CD14-positive monocyte (primary cell): ENCODE measurements at regions not wholly inside any gene's neighbourhood (a gene's known extent, or its start where the extent isn't known, plus 50 kb on each side); places are given as distances from the start of the nearest gene placed in this dataset.

Experiments used
- DNase-seq, 3 donors: peaks; one replicate each; pipeline ENCODE4 v3.0.0-alpha.2; 2011 to 2022
- H2AFZ ChIP-seq: 2 replicates; pipeline ENCODE4 v1.6.0; 2012; ENCODE audit warnings: mild to moderate bottlenecking, low read depth, low read length, inconsistent platforms; ENCODE audit not compliant: insufficient read depth, poor library complexity, severe bottlenecking
- H3K27ac ChIP-seq, 2 donors: 1 replicate in 1 of 2; 2 replicates in 1 of 2; pipeline ENCODE4 v1.5.1; 2012 to 2013; ENCODE audit warnings: low read length in 2 of 2, control low read depth in 1 of 2, inconsistent platforms in 1 of 2, low read depth in 1 of 2, mild to moderate bottlenecking in 1 of 2
- H3K27me3 ChIP-seq, 2 donors: one replicate each; pipeline versions ENCODE4 v1.6.0 to v1.6.1; 2011 to 2013; ENCODE audit warnings: low read length in 2 of 2; ENCODE audit not compliant: control insufficient read depth in 2 of 2, insufficient read depth in 2 of 2
- H3K36me3 ChIP-seq, 2 donors: replicated peaks in 1 of 2; 1 replicate in 1 of 2; 2 replicates in 1 of 2; pipeline versions ENCODE4 v1.5.1 to v1.6.1; 2012 to 2013; ENCODE audit warnings: low read length in 2 of 2, control low read depth in 1 of 2, inconsistent platforms in 1 of 2, mild to moderate bottlenecking in 1 of 2; ENCODE audit not compliant: insufficient read depth in 2 of 2, control insufficient read depth in 1 of 2
- H3K4me1 ChIP-seq, 2 donors: 1 replicate in 1 of 2; 2 replicates in 1 of 2; pipeline versions ENCODE4 v1.5.1 to v1.6.1; 2012 to 2013; ENCODE audit warnings: low read length in 2 of 2, control low read depth in 1 of 2, inconsistent platforms in 1 of 2, mild to moderate bottlenecking in 1 of 2, moderate library complexity in 1 of 2; ENCODE audit not compliant: insufficient read depth in 2 of 2, control insufficient read depth in 1 of 2
- H3K4me2 ChIP-seq: replicated peaks from 2 replicates; pipeline ENCODE3; 2012; ENCODE audit warnings: low read length, moderate library complexity, mild to moderate bottlenecking; ENCODE audit not compliant: poor library complexity, severe bottlenecking; ENCODE audit errors: extremely low read depth
- H3K4me3 ChIP-seq, 3 experiments: fragments of 200-600 bp in 1 of 3; sonication (generic) in 1 of 3; replicated peaks in 1 of 3; 1 replicate in 2 of 3; 2 replicates in 1 of 3; pipeline ENCODE4 v1.5.1; 2011 to 2013; ENCODE audit warnings: low read length in 3 of 3, mild to moderate bottlenecking in 3 of 3, control low read depth in 2 of 3, low read depth in 2 of 3, inconsistent platforms in 1 of 3, moderate library complexity in 1 of 3
- H3K79me2 ChIP-seq: 2 replicates; pipeline ENCODE4 v1.6.0; 2012; ENCODE audit warnings: mild to moderate bottlenecking, control low read depth, inconsistent platforms, low read length, moderate library complexity; ENCODE audit not compliant: insufficient read depth
- H3K9ac ChIP-seq: 2 replicates; pipeline ENCODE4 v1.6.0; 2017; ENCODE audit warnings: low read length, mild to moderate bottlenecking; ENCODE audit not compliant: insufficient read depth, poor library complexity, severe bottlenecking
- H3K9me3 ChIP-seq, 2 donors: replicated peaks in 1 of 2; 1 replicate in 1 of 2; 2 replicates in 1 of 2; pipeline versions ENCODE4 v1.5.1 to v1.6.1; 2012 to 2013; ENCODE audit warnings: low read length in 2 of 2, control low read depth in 1 of 2; ENCODE audit not compliant: control insufficient read depth in 1 of 2, insufficient read depth in 1 of 2
- H4K20me1 ChIP-seq: 2 replicates; pipeline ENCODE4 v1.6.0; 2012; ENCODE audit warnings: mild to moderate bottlenecking, low read length, control low read depth, moderate library complexity; ENCODE audit not compliant: insufficient read depth
- H3K27ac Mint-ChIP-seq, 7 donors: one replicate each; pipeline ENCODE4 v1.8.0; 2020; ENCODE audit warnings: mild to moderate bottlenecking in 7 of 7, mixed read lengths in 7 of 7, moderate library complexity in 6 of 7, inconsistent platforms in 2 of 7
- H3K27me3 Mint-ChIP-seq, 3 donors: one replicate each; pipeline ENCODE4 v1.8.0; 2021 to 2022; ENCODE audit warnings: low read depth in 3 of 3, mild to moderate bottlenecking in 3 of 3, mixed read lengths in 3 of 3, moderate library complexity in 3 of 3, inconsistent platforms in 1 of 3
- H3K36me3 Mint-ChIP-seq, 2 donors: one replicate each; pipeline ENCODE4 v1.8.0; 2020; ENCODE audit warnings: mixed read lengths in 2 of 2, inconsistent platforms in 1 of 2, mild to moderate bottlenecking in 1 of 2
- H3K4me1 Mint-ChIP-seq: one replicate; pipeline ENCODE4 v1.8.0; 2020; ENCODE audit warnings: mild to moderate bottlenecking, mixed read lengths
- H3K4me3 Mint-ChIP-seq, 2 donors: one replicate each; pipeline ENCODE4 v1.8.0; 2020; ENCODE audit warnings: mild to moderate bottlenecking in 2 of 2, mixed read lengths in 2 of 2, moderate library complexity in 1 of 2
- H3K9me3 Mint-ChIP-seq, 7 donors: one replicate each; pipeline ENCODE4 v1.8.0; 2020 to 2022; ENCODE audit warnings: mixed read lengths in 7 of 7, mild to moderate bottlenecking in 6 of 7, moderate library complexity in 6 of 7, inconsistent platforms in 2 of 7
- CTCF ChIP-seq: fragments of 200-600 bp; IDR thresholded peaks from one replicate; pipeline ENCODE4 v1.8.0; 2022; ENCODE audit warnings: antibody characterized with exemption, mild to moderate bottlenecking
- WGBS: methylation state at CpG from one replicate; pipeline ENCODE4 v1.1.5; 2013; ENCODE audit warnings: missing lambda C conversion rate; ENCODE audit not compliant: insufficient coverage; 5-methylcytosine and 5-hydroxymethylcytosine counted together
- intact Hi-C, 2 donors: fragments of 100-400 bp; cut with micrococcal nuclease; formaldehyde crosslinking; loops; one replicate each; pipeline versions ENCODE4 v1.15.0 to v1.15.1; 2023

DNA sequence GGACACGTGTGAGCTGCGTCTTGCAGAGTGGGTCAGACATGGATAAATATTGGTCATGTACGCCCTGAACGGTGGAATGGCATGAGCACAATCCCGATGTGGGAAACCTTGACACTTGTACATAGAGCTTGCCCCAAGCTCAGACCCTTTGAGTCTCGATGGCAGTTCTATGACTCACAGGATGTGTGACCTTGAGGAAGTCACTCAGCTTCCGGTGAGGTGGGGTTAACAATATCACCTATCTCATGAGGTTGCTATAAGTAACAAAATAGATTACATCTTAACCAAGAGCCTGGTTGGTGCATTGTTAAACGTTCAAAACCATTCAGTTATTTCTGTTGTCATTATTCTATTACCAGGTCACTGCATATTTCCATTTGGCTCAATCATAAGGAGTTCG is 109.1 kb upstream of the TBL1X start:
- no peaks in the 10 kb centered on the region for H4K20me1 ChIP-seq
- Mint-ChIP-seq H3K9me3 (peaks cover 0 to 13% (median 6%) of the 10 kb centered on the region in 7 donors), H3K36me3 (peaks cover 0 to 6% of the 10 kb centered on the region in 2 donors), H3K4me3 (no peak overlapping the region), H3K4me1 (peaks cover 51% of the 10 kb centered on the region), H3K27ac (peak overlapping the region in 4 of 7 donors; percentile 2 to 54 (median 46)), H3K27me3 (peaks cover 0 to 15% (median 0%) of the 10 kb centered on the region in 3 donors)
- no peak overlapping the region for H3K27ac ChIP-seq
- H3K4me3 ChIP-seq = no peak overlapping the region
- peaks cover 46 to 55% of the 10 kb centered on the region in 2 donors for H3K4me1 ChIP-seq
- no peaks in the 10 kb centered on the region for H3K9me3 ChIP-seq
- H3K79me2 ChIP-seq = no peaks in the 10 kb centered on the region
- H3K36me3 ChIP-seq = no peaks in the 10 kb centered on the region
- H3K9ac ChIP-seq = no peak overlapping the region
- intact Hi-C loops = loop anchor here in 1 of 2 donors (10.0 kb wide), 1 partner anchor 81 kb away; no protein-coding TSS in a partner anchor
- H2AFZ ChIP-seq = no peak overlapping the region
- no peak overlapping the region for H3K4me2 ChIP-seq
- H3K27me3 ChIP-seq = no peaks in the 10 kb centered on the region
- WGBS = 100% methylated on average over 1 of the region's 9 CpGs
- DNase-seq = peak; percentile 26 to 42 (median 32)
- TF ChIP-seq CTCF = no peak

GRCh38 chrX:9356846-9357245 is 108.0 kb upstream of the TBL1X start:
- no peak overlapping the region for H2AFZ ChIP-seq
- DNase-seq = no peak
- peaks cover 0 to 18% (median 0%) of the 10 kb centered on the region in 3 donors for H3K27me3 Mint-ChIP-seq
- TF ChIP-seq CTCF = no peak
- H3K27ac Mint-ChIP-seq = peak overlapping the region in 1 of 7 donors; percentile 18
- H4K20me1 ChIP-seq = no peaks in the 10 kb centered on the region
- H3K36me3 Mint-ChIP-seq = peaks cover 0 to 6% of the 10 kb centered on the region in 2 donors
- H3K4me1 Mint-ChIP-seq = peaks cover 43% of the 10 kb centered on the region
- H3K27ac ChIP-seq = no peak overlapping the region
- no CpG with 5 or more reads among the region's 5 CpGs for WGBS
- no peak overlapping the region for H3K4me3 Mint-ChIP-seq
- H3K4me2 ChIP-seq = no peak overlapping the region
- peaks cover 0 to 13% (median 5%) of the 10 kb centered on the region in 7 donors for H3K9me3 Mint-ChIP-seq
- H3K36me3 ChIP-seq = no peaks in the 10 kb centered on the region
- no peaks in the 10 kb centered on the region for H3K27me3 ChIP-seq
- no peaks in the 10 kb centered on the region for H3K9me3 ChIP-seq
- peaks cover 37 to 44% of the 10 kb centered on the region in 2 donors for H3K4me1 ChIP-seq
- intact Hi-C loops = loop anchor here in 1 of 2 donors (10.0 kb wide), 1 partner anchor 82 kb away; no protein-coding TSS in a partner anchor
- no peaks in the 10 kb centered on the region for H3K79me2 ChIP-seq
- H3K4me3 ChIP-seq = no peak overlapping the region
- no peak overlapping the region for H3K9ac ChIP-seq
